ENCODE measurements at regions not wholly inside any gene's neighbourhood (a gene's known extent, or its start where the extent isn't known, plus 50 kb on each side); places are given as distances from the start of the nearest gene placed in this dataset.

- no peak overlapping the region for H3K4me3 ChIP-seq (ENCODE audit: low read depth, low read length)
- DNase-seq (ENCODE audit: low read depth): no peak
- TF ChIP-seq CTCF (IDR thresholded peaks at IDR 0.05; ENCODE audit: insufficient read depth, low read depth, low read length, missing control alignments): no peak
These were observed 273.6 kb downstream of the GRIN2B start for GRCh38 chr12:13707829-13708228.

- no peak overlapping the region for H3K4me3 ChIP-seq (ENCODE audit: low read depth, low read length)
- no peak for DNase-seq (ENCODE audit: low read depth)
- no peak for TF ChIP-seq CTCF (IDR thresholded peaks at IDR 0.05; ENCODE audit: insufficient read depth, low read depth, low read length, missing control alignments)
These were observed 279.0 kb downstream of the GRIN2B start for GRCh38 chr12:13702381-13702780.

DNA sequence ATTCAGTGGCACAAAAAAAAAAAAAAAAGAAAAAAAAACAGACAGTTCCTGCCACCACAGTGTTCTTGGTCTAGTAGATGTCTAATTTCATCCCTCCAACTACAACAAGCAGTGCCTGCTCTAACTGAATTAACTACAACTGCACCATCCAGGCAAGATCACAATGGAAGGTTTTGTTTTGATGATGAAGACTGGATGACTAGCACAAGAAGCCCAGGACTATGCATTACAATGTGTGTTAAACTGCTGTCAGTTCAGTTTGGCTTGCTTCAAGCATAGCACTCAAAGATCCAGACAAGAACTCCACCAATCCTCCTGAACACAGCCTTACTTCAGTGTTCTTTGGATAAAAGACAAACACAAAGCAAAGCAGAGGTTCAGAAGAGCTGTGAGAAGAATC, 279.9 kb downstream of the GRIN2B start:
- DNase-seq (ENCODE audit: low read depth): no peak
- TF ChIP-seq CTCF (IDR thresholded peaks at IDR 0.05; ENCODE audit: insufficient read depth, low read depth, low read length, missing control alignments): no peak
- no peak overlapping the region for H3K4me3 ChIP-seq (ENCODE audit: low read depth, low read length)

GRCh38 chr12:13697973-13698372, 283.4 kb downstream of the GRIN2B start:
- TF ChIP-seq CTCF (IDR thresholded peaks at IDR 0.05; ENCODE audit: insufficient read depth, low read depth, low read length, missing control alignments): no peak
- DNase-seq (ENCODE audit: low read depth): no peak
- no peak overlapping the region for H3K4me3 ChIP-seq (ENCODE audit: low read depth, low read length)

GRCh38 chr12:13695781-13696180, 285.6 kb downstream of the GRIN2B start:
- no peak overlapping the region for H3K4me3 ChIP-seq (ENCODE audit: low read depth, low read length)
- no peak for DNase-seq (ENCODE audit: low read depth)
- no peak for TF ChIP-seq CTCF (IDR thresholded peaks at IDR 0.05; ENCODE audit: insufficient read depth, low read depth, low read length, missing control alignments)

GRCh38 chr12:13692332-13692731, 289.1 kb downstream of the GRIN2B start:
- H3K4me3 ChIP-seq (ENCODE audit: low read depth, low read length): no peak overlapping the region
- TF ChIP-seq CTCF (IDR thresholded peaks at IDR 0.05; ENCODE audit: insufficient read depth, low read depth, low read length, missing control alignments): no peak
- DNase-seq (ENCODE audit: low read depth): no peak

DNA sequence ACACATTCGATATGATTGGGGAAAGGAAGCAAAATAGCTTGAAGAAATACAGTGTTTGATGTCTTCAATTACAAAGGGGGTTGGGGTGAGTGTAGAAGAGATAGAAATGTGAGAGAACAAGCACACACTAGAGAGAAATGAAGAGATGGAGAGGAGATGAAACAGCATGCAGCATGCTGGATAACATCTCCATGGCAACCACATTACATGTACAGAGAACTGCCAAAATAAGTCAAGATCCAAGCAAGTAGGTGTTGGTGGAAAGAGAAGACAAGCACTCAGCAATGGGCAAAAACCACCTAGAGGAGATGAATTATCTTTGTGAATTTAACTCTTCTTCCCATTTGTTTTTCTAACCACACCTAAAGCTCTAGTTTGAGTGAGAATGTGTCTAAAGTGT, 289.8 kb downstream of the GRIN2B start:
- no peak for DNase-seq (ENCODE audit: low read depth)
- H3K4me3 ChIP-seq (ENCODE audit: low read depth, low read length): no peak overlapping the region
- no peak for TF ChIP-seq CTCF (IDR thresholded peaks at IDR 0.05; ENCODE audit: insufficient read depth, low read depth, low read length, missing control alignments)
